ENCODE measurements at regions not wholly inside any gene's neighbourhood (a gene's known extent, or its start where the extent isn't known, plus 50 kb on each side); places are given as distances from the start of the nearest gene placed in this dataset.

- Histone ChIP-seq H2AFZ (ENCODE audit: low read length) (no peak overlapping the region), H2BK20ac (ENCODE audit: low read length) (no peak overlapping the region), H3K4me2 (ENCODE audit: insufficient read depth in 1 of 2, low read depth in 2 of 2, low read length in 2 of 2) (no peak overlapping the region), H3K27ac (ENCODE audit: low read depth, low read length) (no peak overlapping the region), H3K79me2 (ENCODE audit: control insufficient read depth in 1 of 2, insufficient read depth in 2 of 2, low read length in 2 of 2) (no peaks in the 10 kb centered on the region), H4K20me1 (replicated peaks in 1 of 2; ENCODE audit: control insufficient read depth in 1 of 2, insufficient read depth in 2 of 2, low read length in 2 of 2) (no peaks in the 10 kb centered on the region), H2BK12ac (ENCODE audit: low read depth, low read length) (no peak overlapping the region), H3K14ac (ENCODE audit: insufficient read length) (no peak overlapping the region), H2BK5ac (ENCODE audit: low read depth, low read length) (no peak overlapping the region), H3K27me3 (replicated peaks in 1 of 4; ENCODE audit: control insufficient read depth in 3 of 4, extremely low read depth in 1 of 4, insufficient read depth in 3 of 4, low read length in 3 of 4) (no peaks in the 10 kb centered on the region), H2BK120ac (replicated peaks; ENCODE audit: low read depth, low read length) (no peak overlapping the region), H3K79me1 (ENCODE audit: low read depth, low read length) (no peaks in the 10 kb centered on the region), H3K56ac (replicated peaks; ENCODE audit: insufficient read length, low read depth, low read length) (no peak overlapping the region), H3K36me3 (ENCODE audit: control insufficient read depth in 2 of 4, insufficient read depth in 4 of 4, low read length in 3 of 4) (no peaks in the 10 kb centered on the region), H4K8ac (ENCODE audit: extremely low read depth, insufficient read depth, low read length) (no peak overlapping the region), H2AK5ac (ENCODE audit: low read depth, low read length) (no peak overlapping the region), H3K9me3 (ENCODE audit: insufficient read depth in 2 of 2, low read depth in 1 of 2, low read length in 1 of 2) (peaks cover 66 to 93% of the 10 kb centered on the region in 2 experiments), H4K91ac (replicated peaks; ENCODE audit: insufficient read length, low read length) (no peak overlapping the region), H3K4me3 (ENCODE audit: extremely low read depth in 1 of 4, insufficient read depth in 2 of 4, low read depth in 3 of 4, low read length in 4 of 4) (no peak overlapping the region), H3K4ac (replicated peaks; ENCODE audit: insufficient read length, low read depth, low read length) (no peak overlapping the region), H3K23ac (ENCODE audit: insufficient read length) (no peak overlapping the region), H2BK15ac (ENCODE audit: low read length) (no peak overlapping the region), H4K5ac (ENCODE audit: insufficient read length, low read depth, low read length) (no peak overlapping the region), H3K23me2 (ENCODE audit: low read depth, low read length) (no peaks in the 10 kb centered on the region), H3K18ac (ENCODE audit: extremely low read depth, low read length) (no peak overlapping the region), H3K4me1 (replicated peaks in 1 of 4; ENCODE audit: control insufficient read depth in 3 of 4, insufficient read depth in 4 of 4, low read length in 3 of 4) (no peaks in the 10 kb centered on the region), H3K9ac (replicated peaks in 1 of 4; ENCODE audit: extremely low read depth in 1 of 4, low read depth in 3 of 4, low read length in 3 of 4) (no peak overlapping the region)
- TF ChIP-seq CEBPB (IDR thresholded peaks at IDR 0.05; ENCODE audit: low read depth, low read length) (no peak), TBP (IDR thresholded peaks at IDR 0.05; ENCODE audit: low read depth, low read length) (no peak), GTF2F1 (IDR thresholded peaks at IDR 0.05; ENCODE audit: borderline replicate concordance, low read depth, low read length) (no peak), TCF12 (IDR thresholded peaks at IDR 0.05; ENCODE audit: low read depth, low read length) (no peak), KDM4A (IDR thresholded peaks at IDR 0.05; ENCODE audit: low read depth, low read length, severe bottlenecking) (no peak)
- WGBS, 2 experiments (ENCODE audit: extremely low coverage in 1 of 2, insufficient coverage in 1 of 2, insufficient read length in 1 of 2, insufficient replicate concordance in 2 of 2, low coverage in 1 of 2, low lambda C conversion rate in 2 of 2, missing lambda C conversion rate in 1 of 2) = 60% methylated on average over 7 of the region's 7 CpGs; no CpG with 5 or more reads in 1 of the 2 experiments
- POLR2A ChIA-PET (ENCODE audit: partially characterized antibody) = no interaction called here
- CTCF ChIA-PET (ENCODE audit: partially characterized antibody) = no interaction called here
- DNase-seq (ENCODE audit: low read depth in 1 of 2, low spot score in 2 of 2) = no peak
- FAIRE-seq = no peak
These were observed 685.0 kb downstream of the TMEM121 start for GRCh38 chr14:106211334-106211900.

Data from H1 (cell line).